ENCODE measurements at regions not wholly inside any gene's neighbourhood (a gene's known extent, or its start where the extent isn't known, plus 50 kb on each side); places are given as distances from the start of the nearest gene placed in this dataset.
"Not testable (repeated sequence)": the region's sequence is repeated elsewhere in the genome, so short reads cannot be mapped to it uniquely, and the experiment has no call there.

DNA sequence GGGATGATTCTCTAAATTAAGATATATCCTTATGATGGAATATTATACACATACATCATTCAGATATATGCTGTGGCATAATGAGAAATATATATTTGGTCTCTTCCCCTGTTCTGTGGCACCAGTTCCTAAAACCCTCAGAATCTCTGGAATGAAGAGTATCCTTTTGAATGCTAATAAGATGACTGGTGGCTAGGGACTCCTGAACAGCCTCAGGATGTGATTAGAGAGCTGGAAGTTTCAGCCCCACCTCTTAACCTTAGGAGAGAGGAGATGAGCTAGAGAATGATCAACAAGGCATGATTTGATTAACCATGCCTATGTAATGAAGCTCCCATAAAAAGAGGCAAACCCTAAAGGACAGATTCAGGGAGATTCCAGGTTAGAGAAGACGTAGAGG lies 632.0 kb downstream of the IQCM start:
- H2AFZ ChIP-seq (ENCODE audit: low read length) = no peak overlapping the region
- H3K4me2 ChIP-seq (ENCODE audit: insufficient read depth, low read length) = no peak overlapping the region
- no peaks in the 10 kb centered on the region for H3K36me3 ChIP-seq (ENCODE audit: insufficient read depth, low read length)
- H3K4me3 ChIP-seq (ENCODE audit: insufficient read depth, low read length) = no peak overlapping the region
- H3K27ac ChIP-seq (ENCODE audit: low read depth, low read length) = no peak overlapping the region
- no peaks in the 10 kb centered on the region for H3K9me3 ChIP-seq (ENCODE audit: low read depth, low read length)
- no peak for TF ChIP-seq CTCF (IDR thresholded peaks at IDR 0.05; ENCODE audit: extremely low read depth, low read depth, low read length)
- DNase-seq (ENCODE audit: insufficient read length, low spot score, missing footprints) = no peak
- no peaks in the 10 kb centered on the region for H3K27me3 ChIP-seq (ENCODE audit: insufficient read depth, low read length)
- no peaks in the 10 kb centered on the region for H3K4me1 ChIP-seq (ENCODE audit: insufficient read depth, low read length)
- no peaks in the 10 kb centered on the region for H4K20me1 ChIP-seq (ENCODE audit: insufficient read depth, low read length)
- H3K79me2 ChIP-seq (ENCODE audit: insufficient read depth, low read length) = no peaks in the 10 kb centered on the region

DNA sequence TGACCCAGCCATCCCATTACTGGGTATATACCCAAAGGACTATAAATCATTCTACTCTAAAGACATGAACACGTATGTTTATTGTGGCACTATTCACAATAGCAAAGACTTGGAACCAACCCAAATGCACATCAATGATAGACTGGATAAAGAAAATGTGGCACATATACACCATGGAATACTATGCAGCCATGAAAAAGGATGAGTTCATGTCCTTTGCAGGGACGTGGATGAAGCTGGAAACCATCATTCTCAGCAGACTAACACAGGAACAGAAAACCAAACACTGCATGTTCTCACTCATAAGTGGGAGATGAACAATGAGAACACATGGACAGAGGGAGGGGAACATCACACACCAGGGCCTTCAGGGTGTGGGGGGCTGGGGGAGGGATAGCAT lies 634.2 kb downstream of the IQCM start:
- H3K27me3 ChIP-seq (ENCODE audit: insufficient read depth, low read length); H3K9me3 ChIP-seq (ENCODE audit: low read depth, low read length); DNase-seq (ENCODE audit: insufficient read length, low spot score, missing footprints); H3K36me3 ChIP-seq (ENCODE audit: insufficient read depth, low read length); H3K4me3 ChIP-seq (ENCODE audit: insufficient read depth, low read length); H3K79me2 ChIP-seq (ENCODE audit: insufficient read depth, low read length); H3K27ac ChIP-seq (ENCODE audit: low read depth, low read length); H3K4me2 ChIP-seq (ENCODE audit: insufficient read depth, low read length); H3K4me1 ChIP-seq (ENCODE audit: insufficient read depth, low read length); H2AFZ ChIP-seq (ENCODE audit: low read length); H4K20me1 ChIP-seq (ENCODE audit: insufficient read depth, low read length): not testable (repeated sequence)

DNA sequence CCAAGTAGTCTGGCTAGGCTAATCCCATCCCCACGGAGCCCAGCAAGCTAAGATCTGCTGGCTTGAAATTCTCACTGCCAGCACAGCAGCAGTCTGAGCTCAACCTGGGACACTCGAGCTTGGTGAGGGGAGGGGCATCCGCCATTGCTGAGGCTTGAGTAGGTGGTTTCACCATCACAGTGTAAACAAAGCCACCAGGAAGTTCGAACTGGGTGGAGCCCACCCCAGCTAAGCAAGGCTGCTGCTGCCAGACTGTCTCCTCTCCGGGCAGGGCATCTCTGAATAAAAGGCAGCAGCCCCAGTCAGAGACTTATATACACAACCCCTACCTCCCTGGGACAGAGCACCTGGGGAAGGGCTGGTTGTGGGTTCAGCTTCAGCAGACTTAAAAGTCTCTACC lies 639.6 kb downstream of the IQCM start:
- Histone ChIP-seq H3K4me1 (ENCODE audit: insufficient read depth, low read length) (no peaks in the 10 kb centered on the region), H4K20me1 (ENCODE audit: insufficient read depth, low read length) (no peaks in the 10 kb centered on the region), H3K36me3 (ENCODE audit: insufficient read depth, low read length) (no peaks in the 10 kb centered on the region), H3K9me3 (ENCODE audit: low read depth, low read length) (no peaks in the 10 kb centered on the region), H3K27me3 (ENCODE audit: insufficient read depth, low read length) (no peaks in the 10 kb centered on the region), H3K79me2 (ENCODE audit: insufficient read depth, low read length) (no peaks in the 10 kb centered on the region), H3K27ac (ENCODE audit: low read depth, low read length) (no peak overlapping the region), H3K4me2 (ENCODE audit: insufficient read depth, low read length) (no peak overlapping the region), H3K4me3 (ENCODE audit: insufficient read depth, low read length) (no peak overlapping the region), H2AFZ (ENCODE audit: low read length) (peak overlapping the region; percentile 51)
- no peak for TF ChIP-seq CTCF (IDR thresholded peaks at IDR 0.05; ENCODE audit: extremely low read depth, low read depth, low read length)
- DNase-seq (ENCODE audit: insufficient read length, low spot score, missing footprints) = no peak

DNA sequence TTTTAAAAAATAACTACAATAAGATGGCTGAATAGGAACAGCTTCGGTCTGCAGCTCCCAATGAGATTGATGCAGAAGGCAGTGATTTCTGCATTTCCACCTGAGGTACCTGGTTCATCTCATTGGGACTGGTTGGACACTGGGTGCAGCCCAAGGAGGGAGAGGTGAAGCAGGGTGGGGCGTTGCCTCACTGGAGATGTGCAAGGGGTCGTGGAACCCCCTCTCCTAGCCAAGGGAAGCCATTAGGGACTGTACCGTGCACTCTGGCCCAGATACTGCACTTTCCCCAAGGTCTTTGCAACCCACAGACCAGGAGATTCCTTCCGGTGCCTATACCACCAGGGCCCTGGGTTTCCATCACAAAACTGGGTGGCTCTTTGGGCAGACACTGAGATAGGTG lies 640.1 kb downstream of the IQCM start:
- Histone ChIP-seq H3K27ac (ENCODE audit: low read depth, low read length) (no peak overlapping the region), H3K4me1 (ENCODE audit: insufficient read depth, low read length) (no peaks in the 10 kb centered on the region), H3K4me2 (ENCODE audit: insufficient read depth, low read length) (no peak overlapping the region), H3K36me3 (ENCODE audit: insufficient read depth, low read length) (no peaks in the 10 kb centered on the region), H2AFZ (ENCODE audit: low read length) (peak overlapping the region; percentile 51), H3K9me3 (ENCODE audit: low read depth, low read length) (no peaks in the 10 kb centered on the region), H3K4me3 (ENCODE audit: insufficient read depth, low read length) (no peak overlapping the region), H4K20me1 (ENCODE audit: insufficient read depth, low read length) (no peaks in the 10 kb centered on the region), H3K79me2 (ENCODE audit: insufficient read depth, low read length) (no peaks in the 10 kb centered on the region), H3K27me3 (ENCODE audit: insufficient read depth, low read length) (no peaks in the 10 kb centered on the region)
- TF ChIP-seq CTCF (IDR thresholded peaks at IDR 0.05; ENCODE audit: extremely low read depth, low read depth, low read length) = no peak
- no peak for DNase-seq (ENCODE audit: insufficient read length, low spot score, missing footprints)
